B cell (primary cell): ENCODE measurements at regions not wholly inside any gene's neighbourhood (a gene's known extent, or its start where the extent isn't known, plus 50 kb on each side); places are given as distances from the start of the nearest gene placed in this dataset.

Experiments
- CTCF ChIP-seq: fragments of 200-600 bp; IDR thresholded peaks from one replicate; pipeline ENCODE4 v1.8.0; 2022; ENCODE audit warnings: antibody characterized with exemption, mild to moderate bottlenecking
- EZH2 ChIP-seq: IDR thresholded peaks from 2 replicates; pipeline ENCODE4 v1.6.1; 2012; ENCODE audit warnings: borderline replicate concordance, low read depth, mild to moderate bottlenecking, moderate library complexity, low read length; ENCODE audit not compliant: insufficient read depth, poor library complexity, severe bottlenecking

GRCh38 chr21:38123626-38124025, 133.2 kb upstream of the KCNJ15 start:
- no peak for TF ChIP-seq CTCF
- no peak for TF ChIP-seq EZH2
